Endothelial cell of hepatic sinusoid (primary cell): ENCODE measurements at regions not wholly inside any gene's neighbourhood (a gene's known extent, or its start where the extent isn't known, plus 50 kb on each side); places are given as distances from the start of the nearest gene placed in this dataset.
"Not testable (repeated sequence)": the region's sequence is repeated elsewhere in the genome, so short reads cannot be mapped to it uniquely, and the experiment has no call there.

ENCODE experiments used
- in situ Hi-C: cut with HindIII; loops from 2 replicates; pipeline ENCODE4 v1.10.0; 2017; ENCODE audit warnings: low sequenced_read_pairs

GRCh38 chr16:5228369-5228768, 130.8 kb upstream of the EEF2KMT start:
- in situ Hi-C loops: no loop called here

GRCh38 chr16:5225931-5226655, 128.5 kb upstream of the EEF2KMT start:
- in situ Hi-C loops: no loop called here

DNA sequence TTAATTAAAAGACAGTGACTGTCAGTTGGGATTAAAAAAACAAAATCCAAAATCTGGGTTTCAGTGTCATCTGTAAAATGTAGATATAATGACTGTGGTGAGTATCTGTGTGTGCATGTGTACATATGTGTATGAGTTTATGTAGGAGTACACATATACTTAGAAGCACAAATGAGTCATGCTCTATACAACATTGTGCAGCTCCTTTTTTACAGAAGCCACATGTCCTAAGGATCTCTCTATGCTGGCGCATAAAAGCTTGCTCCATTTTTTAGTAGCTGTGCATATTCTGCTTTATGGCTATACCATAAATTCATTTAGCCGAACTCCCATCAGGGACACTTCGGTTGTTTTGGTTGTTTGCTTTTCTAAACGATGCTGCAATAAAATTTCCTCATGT, 125.2 kb upstream of the EEF2KMT start:
- in situ Hi-C loops: no loop called here

DNA sequence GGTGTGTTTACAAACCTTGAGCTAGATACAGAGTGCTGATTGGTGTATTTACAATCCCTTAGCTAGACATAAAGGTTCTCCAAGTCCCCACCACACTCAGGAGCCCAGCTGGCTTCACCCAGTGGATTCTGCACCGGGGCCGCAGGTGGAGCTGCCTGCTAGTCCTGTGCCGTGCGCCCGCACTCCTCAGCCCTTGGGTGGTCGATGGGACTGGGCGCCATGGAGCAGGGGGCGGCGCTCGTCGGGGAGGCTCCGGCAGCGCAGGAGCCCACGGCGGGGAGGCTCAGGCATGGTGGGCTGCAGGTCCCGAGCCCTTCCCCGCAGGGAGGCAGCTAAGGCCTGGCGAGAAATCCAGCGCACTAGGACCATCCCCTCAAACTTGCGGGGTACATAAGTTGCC, 124.2 kb upstream of the EEF2KMT start:
- in situ Hi-C loops: not testable (repeated sequence)

DNA sequence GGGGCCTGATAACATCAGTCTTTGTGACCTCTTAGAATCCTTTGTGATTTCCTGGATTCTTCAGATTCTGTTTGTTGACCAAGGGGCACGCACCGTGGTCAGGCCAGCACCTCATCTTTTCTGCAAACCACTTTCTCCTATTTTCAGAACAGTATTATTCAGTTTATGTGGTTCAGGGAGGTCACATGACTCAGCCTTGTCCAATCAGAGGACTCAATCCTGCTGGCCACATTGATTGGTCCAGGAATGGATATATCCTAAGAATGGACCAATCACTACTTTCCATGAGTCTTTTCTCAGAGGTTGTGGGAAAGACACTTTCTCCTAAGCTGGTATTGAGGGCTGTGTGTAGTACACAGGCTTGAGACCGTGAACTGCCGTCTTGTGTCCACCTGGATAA, 123.1 kb upstream of the EEF2KMT start:
- in situ Hi-C loops: no loop called here

GRCh38 chr16:5216441-5217080, 119.0 kb upstream of the EEF2KMT start:
- in situ Hi-C loops: no loop called here

DNA sequence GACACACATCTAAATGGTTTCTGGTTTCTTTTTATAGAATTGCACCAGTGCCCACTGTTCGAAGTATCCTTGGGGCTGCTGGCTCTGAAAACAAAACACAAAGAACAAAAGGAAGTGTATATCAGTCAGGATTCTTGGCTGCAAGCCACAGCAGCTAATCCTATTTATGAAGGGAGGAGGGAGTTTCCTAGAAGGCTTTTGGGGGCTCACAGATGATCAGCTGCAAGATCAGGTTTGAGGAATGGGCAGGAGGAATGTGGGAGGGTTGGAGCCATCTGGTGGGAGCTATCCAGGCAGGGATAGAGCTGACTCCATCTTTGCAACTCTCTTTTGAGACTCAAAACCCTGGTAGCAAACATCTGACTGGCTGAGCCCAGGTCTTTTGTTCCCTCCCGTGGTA, 118.3 kb upstream of the EEF2KMT start:
- in situ Hi-C loops: no loop called here

- in situ Hi-C loops: no loop called here
Measured at GRCh38 chr16:5214466-5214865, 116.9 kb upstream of the EEF2KMT start.

GRCh38 chr16:5212501-5212900, 114.9 kb upstream of the EEF2KMT start:
- in situ Hi-C loops: not testable (repeated sequence)

GRCh38 chr16:5207862-5208498, 110.4 kb upstream of the EEF2KMT start:
- in situ Hi-C loops: not testable (repeated sequence)

DNA sequence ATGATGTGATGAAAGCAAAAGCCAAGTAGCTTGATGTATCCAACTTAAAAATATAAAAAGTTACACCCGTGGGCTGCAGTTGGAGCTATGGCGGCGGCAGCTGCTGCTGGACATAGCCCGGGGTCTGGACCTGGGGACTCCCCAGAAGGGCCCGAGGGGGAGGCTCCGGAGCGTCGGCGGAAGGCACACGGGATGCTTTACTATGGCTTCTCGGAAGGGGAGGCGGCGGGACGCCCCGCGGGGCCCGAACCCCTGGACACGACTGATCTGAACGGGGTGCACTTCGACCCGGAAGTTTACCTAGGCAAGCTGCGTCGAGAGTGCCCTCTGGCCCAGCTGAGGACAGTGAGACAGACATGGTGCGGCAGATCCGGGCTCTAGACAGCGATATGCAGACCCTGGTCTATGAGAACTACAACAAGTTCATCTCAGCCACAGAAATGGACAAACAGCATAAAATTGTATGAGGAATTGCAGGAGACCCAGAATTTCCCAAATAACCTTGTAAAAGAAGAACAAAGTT, 109.5 kb upstream of the EEF2KMT start:
- in situ Hi-C loops: no loop called here

DNA sequence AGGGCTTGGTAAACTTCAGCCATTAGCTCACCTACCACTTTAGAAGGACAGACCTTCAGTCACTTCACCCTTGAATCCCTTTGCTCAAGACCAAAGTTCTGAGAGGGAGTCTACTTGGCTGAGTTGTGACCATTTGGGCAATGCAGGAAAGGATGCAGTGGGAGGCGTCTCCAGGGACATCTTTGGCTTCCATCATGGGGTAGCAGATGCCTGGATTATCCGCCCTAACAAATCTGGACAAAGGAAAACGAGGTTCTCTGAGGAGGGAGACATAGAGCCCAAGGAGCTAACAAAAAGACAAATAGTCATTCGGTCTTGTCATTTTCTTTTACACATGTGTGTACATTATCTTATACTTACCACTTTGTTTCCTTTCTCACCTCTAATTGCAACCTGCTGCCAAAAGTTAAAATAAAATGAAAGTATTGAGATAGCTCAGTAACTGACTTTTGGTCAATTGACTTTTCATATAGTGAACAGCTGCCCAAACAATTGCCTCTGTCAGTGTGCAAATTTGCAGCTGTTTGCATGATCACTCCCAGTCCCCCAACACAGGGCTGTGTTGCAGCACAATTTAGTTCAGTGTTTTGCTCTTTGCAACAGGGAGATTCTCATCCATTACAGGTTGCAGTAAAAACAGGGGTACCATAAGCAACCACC, 108.9 kb upstream of the EEF2KMT start:
- in situ Hi-C loops: no loop called here

DNA sequence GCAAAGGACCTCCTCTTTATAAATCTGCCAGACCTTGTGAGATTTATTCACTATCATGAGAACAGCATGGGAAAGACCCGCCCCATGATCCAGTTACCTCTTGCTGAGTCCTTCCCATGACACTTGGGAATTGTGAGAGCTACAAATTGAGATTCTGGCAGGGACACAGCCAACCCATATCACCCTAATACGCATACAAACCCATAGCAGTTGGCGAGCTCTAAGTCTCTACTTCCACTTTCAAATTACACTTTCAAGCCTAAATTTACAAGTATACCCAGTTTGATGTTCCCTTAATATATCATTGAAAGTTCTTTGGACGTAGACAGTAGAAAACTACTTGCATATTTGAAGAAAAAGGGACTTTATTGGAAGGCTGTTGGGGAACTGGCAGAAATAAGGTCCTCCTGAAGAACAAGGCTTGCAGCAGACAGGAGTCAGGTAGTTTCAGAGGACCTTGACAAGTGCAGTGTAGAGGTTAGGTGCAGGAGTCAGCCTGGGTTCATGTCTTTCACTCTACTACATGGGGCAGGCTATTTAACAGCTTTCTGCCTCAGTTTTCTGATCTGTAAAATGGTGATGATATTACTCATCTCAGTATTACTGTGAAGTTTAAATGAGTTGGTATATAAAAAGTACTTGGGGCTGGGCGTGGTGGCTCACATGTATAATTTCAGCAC, 107.9 kb upstream of the EEF2KMT start:
- in situ Hi-C loops: no loop called here

GRCh38 chr16:5203675-5204074, 106.1 kb upstream of the EEF2KMT start:
- in situ Hi-C loops: not testable (repeated sequence)

DNA sequence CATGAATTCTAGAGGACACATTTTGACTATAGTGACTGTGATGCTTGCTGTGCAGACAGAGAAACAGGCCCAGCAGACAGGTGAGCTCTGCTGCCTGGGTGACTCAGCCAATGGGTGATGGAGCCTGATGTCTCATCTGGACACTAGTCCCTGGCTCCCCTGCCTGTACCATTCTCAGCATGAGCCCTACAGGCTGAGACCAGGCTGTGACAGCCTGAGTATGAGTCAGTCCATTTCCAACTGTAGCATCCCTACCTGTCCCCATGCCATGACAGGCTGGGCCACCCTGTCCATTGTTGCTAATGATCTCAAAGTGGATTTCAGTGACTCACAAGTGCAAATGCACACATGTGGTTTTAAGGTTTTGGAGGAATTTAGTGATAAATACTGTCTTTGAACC, 102.5 kb upstream of the EEF2KMT start:
- in situ Hi-C loops: no loop called here

DNA sequence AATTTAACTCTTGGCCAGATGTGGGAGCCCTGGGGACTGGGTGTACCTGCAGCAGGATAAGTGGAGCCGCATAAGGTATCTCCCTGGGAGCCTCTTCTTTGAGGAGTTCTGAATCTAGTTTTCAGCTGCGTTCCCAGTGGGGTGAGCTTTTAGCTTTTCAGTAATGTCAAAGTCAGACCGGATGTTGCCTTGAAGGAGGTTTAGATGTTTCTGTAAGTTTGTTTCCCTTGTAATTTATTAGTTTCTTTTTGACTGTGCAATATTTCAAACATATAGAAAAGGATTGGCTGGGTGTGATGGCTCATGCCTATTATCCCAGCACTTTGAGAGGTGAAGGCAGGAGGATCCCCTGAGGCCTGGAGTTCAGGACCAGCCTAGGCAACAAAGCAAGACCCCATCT, 98.6 kb upstream of the EEF2KMT start:
- in situ Hi-C loops: no loop called here

DNA sequence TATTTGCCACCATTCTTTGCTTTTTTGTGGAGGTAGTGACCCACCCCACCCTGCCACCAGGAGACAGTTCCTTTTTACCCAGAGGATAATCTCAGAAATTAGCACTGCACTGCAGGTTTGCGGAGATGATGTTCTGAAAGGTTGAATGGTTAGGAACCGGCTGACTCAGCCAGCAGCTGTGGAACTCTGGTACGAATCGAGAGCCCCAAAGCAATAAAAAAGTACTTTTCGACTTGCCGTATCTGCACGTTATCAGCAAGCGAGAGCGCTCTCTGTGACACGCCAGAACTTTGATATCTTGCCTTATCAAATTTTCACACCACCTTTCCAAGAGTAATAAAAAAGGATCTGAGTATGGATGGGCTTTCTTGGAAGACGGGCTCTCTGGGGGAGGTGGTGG, 96.3 kb upstream of the EEF2KMT start:
- in situ Hi-C loops: no loop called here

DNA sequence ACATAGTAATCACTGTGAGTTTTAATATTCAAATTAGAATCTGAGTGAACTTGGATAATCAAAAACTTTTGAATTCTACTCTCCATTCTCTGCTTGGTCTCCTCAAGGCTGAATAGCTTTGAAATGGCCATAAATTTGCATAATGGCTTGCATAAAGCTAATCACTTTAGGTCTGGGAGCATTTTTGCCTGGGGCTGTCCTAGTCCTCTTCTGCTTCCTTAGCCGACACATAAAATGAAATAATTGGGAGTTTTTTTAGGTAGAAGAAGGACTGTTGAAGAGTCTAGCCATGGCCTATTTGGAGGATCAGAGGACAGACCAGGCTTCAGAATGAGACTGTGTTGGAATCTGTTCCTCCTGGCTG, 91.4 kb upstream of the EEF2KMT start:
- in situ Hi-C loops: no loop called here

- in situ Hi-C loops: no loop called here
Measured at GRCh38 chr16:5188318-5188988, 90.9 kb upstream of the EEF2KMT start.

GRCh38 chr16:5187402-5187952, 89.9 kb upstream of the EEF2KMT start:
- in situ Hi-C loops: no loop called here
